Hepatocyte (in vitro differentiated cells): ENCODE measurements at regions not wholly inside any gene's neighbourhood (a gene's known extent, or its start where the extent isn't known, plus 50 kb on each side); places are given as distances from the start of the nearest gene placed in this dataset.
"Not testable (repeated sequence)": the region's sequence is repeated elsewhere in the genome, so short reads cannot be mapped to it uniquely, and the experiment has no call there.

Source experiments
- EZH2 ChIP-seq: fragments of 200-600 bp; sonication (generic); IDR thresholded peaks from 2 replicates; pipeline ENCODE4 v1.6.1; 2016; ENCODE audit warnings: antibody characterized with exemption, mild to moderate bottlenecking, borderline replicate concordance
- EZH2phosphoT487 ChIP-seq: fragments of 200-600 bp; sonication (generic); IDR thresholded peaks from one replicate; pipeline ENCODE4 v1.6.1; 2018; ENCODE audit warnings: antibody characterized with exemption, mild to moderate bottlenecking, low read depth, moderate library complexity; ENCODE audit not compliant: unreplicated experiment, severe bottlenecking
- TF ChIP-seq, protein P1 (sequence below): fragments of 200-600 bp; sonication (generic); IDR thresholded peaks from 2 replicates; pipeline ENCODE4 v1.5.1; 2016; ENCODE audit warnings: antibody characterized with exemption, mild to moderate bottlenecking; ENCODE audit not compliant: poor library complexity

DNA sequence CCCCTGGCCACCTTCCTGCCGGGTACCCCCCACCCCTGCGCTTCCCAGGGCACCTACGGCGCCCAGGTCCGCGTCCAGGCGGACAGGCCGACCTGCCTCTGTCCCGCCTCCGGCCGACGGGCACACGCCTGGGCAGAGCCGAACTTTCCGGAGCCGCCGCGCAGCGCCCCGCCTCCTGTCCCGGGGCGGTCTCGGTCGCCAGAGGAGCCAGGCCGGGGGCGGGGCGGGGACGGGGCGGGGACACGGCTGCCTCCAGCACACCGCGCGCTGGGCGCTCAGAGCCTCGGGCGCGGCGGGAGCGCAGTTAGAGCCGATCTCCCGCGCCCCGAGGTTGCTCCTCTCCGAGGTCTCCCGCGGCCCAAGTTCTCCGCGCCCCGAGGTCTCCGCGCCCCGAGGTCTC lies 5499.1 kb upstream of the TPTE start:
- TF ChIP-seq, protein P1, sequence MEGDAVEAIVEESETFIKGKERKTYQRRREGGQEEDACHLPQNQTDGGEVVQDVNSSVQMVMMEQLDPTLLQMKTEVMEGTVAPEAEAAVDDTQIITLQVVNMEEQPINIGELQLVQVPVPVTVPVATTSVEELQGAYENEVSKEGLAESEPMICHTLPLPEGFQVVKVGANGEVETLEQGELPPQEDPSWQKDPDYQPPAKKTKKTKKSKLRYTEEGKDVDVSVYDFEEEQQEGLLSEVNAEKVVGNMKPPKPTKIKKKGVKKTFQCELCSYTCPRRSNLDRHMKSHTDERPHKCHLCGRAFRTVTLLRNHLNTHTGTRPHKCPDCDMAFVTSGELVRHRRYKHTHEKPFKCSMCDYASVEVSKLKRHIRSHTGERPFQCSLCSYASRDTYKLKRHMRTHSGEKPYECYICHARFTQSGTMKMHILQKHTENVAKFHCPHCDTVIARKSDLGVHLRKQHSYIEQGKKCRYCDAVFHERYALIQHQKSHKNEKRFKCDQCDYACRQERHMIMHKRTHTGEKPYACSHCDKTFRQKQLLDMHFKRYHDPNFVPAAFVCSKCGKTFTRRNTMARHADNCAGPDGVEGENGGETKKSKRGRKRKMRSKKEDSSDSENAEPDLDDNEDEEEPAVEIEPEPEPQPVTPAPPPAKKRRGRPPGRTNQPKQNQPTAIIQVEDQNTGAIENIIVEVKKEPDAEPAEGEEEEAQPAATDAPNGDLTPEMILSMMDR, result not testable (repeated sequence)
- not testable (repeated sequence) for TF ChIP-seq EZH2phosphoT487, EZH2
